ENCODE measurements at regions not wholly inside any gene's neighbourhood (a gene's known extent, or its start where the extent isn't known, plus 50 kb on each side); places are given as distances from the start of the nearest gene placed in this dataset.

DNA sequence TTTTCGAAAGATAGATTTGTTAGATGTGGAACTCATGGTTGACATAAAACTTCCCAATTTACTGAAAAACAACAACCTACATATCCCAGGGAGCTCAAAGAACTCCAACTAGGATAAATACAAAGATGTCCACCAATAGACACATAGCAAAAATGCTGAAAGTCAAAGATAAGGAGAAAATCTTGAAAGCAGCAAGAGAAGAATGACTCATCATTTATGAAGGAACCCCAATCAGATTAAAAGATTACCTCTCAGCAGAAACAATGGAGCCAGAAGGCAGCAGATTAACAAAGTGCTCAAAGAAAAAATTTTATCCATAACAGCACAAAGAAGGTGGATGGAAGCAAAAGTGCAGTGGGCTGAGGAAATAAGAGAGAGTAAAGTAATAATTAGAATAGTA lies 908.6 kb downstream of the SORCS3 start:
- TF ChIP-seq CTCF (IDR thresholded peaks at IDR 0.05) (no peak), REST (IDR thresholded peaks at IDR 0.05; ENCODE audit: insufficient read depth in 1 of 2, low read depth in 2 of 2, low read length in 1 of 2) (no peak), POLR2AphosphoS5 (IDR thresholded peaks at IDR 0.05; ENCODE audit: low read depth, low read length) (no peak)

Data from Panc1 (cell line).